ENCODE measurements at regions not wholly inside any gene's neighbourhood (a gene's known extent, or its start where the extent isn't known, plus 50 kb on each side); places are given as distances from the start of the nearest gene placed in this dataset.

GRCh38 chr6:53413326-53413725, 64.6 kb upstream of the ELOVL5 start:
- DNase-seq (ENCODE audit: low spot score): no peak

GRCh38 chr6:53412751-53413150, 64.0 kb upstream of the ELOVL5 start:
- no peak for DNase-seq (ENCODE audit: low spot score)

- no peak for DNase-seq (ENCODE audit: low spot score)
Measured at GRCh38 chr6:53412021-53412715, 63.4 kb upstream of the ELOVL5 start.

- no peak for DNase-seq (ENCODE audit: low spot score)
Measured at GRCh38 chr6:53411451-53411850, 62.7 kb upstream of the ELOVL5 start.

- peak; percentile 42 for DNase-seq (ENCODE audit: low spot score)
Measured at GRCh38 chr6:53410508-53411258, 61.9 kb upstream of the ELOVL5 start.

GRCh38 chr6:53408826-53409225, 60.1 kb upstream of the ELOVL5 start:
- DNase-seq (ENCODE audit: low spot score): no peak

GRCh38 chr6:53399027-53399344, 50.2 kb upstream of the ELOVL5 start:
- no peak for DNase-seq (ENCODE audit: low spot score)

- DNase-seq (ENCODE audit: low spot score): no peak
Measured at GRCh38 chr6:53398247-53399026, 49.7 kb upstream of the ELOVL5 start.

Measured in hematopoietic multipotent progenitor cell treated with erythropoietin and hydrocortisone succinate and interleukin-3 and kit ligand, for 15 days (in vitro differentiated cells).